A204.1 (cell line): ENCODE measurements at regions not wholly inside any gene's neighbourhood (a gene's known extent, or its start where the extent isn't known, plus 50 kb on each side); places are given as distances from the start of the nearest gene placed in this dataset.

Experiments
- FAIRE-seq: peaks from 2 replicates; lab custom pipeline; 2012; peaks lifted over from hg19 to GRCh38; lab: Jason Lieb, UNC

GRCh38 chr5:68352166-68352565 lies 136.6 kb downstream of the PIK3R1 start:
- FAIRE-seq: no peak

DNA sequence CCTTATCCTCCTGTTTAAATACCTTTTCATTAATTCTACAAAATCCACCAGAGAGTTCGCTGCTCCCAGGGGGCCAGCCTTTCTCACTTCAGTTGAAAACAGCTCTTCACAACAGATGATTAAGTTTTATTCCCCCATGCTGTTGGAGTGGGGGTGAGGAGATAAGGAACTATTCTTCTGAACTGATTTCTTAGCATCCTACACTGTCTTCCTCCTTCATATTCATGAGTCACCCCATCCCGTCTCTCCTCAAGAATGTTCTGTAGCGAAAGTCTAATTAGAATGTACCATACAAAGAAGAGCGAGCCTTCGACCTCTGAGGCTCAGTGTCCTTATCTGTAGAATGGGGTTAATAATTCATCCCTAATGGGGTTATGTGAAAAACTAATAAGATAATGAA lies 138.0 kb downstream of the PIK3R1 start:
- FAIRE-seq: no peak

DNA sequence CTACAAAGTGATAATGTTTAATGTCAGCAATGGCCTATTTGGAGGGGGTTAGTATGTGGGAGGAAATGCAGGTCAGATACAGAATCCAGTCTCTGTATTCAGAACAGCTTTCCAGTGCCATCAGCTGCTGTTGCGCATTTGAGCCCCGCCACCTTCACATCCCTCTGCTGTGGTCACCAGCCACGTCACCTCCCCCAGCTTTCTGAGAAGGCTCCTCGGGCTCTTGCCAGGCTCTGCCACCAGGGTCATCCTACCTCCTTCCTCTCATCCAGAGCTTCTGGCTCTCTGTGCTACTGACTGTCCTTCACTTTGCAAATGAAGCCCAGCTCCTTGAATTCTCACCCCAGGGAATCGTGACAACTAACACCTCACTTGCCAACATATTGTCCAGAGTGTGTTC lies 138.8 kb downstream of the PIK3R1 start:
- FAIRE-seq: no peak

DNA sequence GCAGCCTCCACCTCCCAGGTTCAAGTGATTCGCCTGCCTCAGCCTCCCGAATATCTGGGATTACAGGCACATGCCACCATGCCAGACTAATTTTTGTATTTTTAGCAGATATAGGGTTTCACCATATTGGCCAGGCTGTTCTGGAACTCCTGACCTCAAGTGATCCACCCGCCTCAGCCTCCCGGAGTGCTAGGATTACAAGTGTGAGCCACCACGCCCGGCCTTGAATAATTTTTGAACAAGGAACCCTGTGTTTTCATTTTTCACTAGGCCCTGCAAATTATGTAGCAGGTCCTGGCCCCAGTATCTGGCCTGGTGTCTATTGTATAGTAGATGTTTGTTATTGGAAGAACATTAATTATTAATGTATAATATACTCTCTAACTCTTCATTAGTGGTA lies 140.7 kb downstream of the PIK3R1 start:
- FAIRE-seq: no peak

DNA sequence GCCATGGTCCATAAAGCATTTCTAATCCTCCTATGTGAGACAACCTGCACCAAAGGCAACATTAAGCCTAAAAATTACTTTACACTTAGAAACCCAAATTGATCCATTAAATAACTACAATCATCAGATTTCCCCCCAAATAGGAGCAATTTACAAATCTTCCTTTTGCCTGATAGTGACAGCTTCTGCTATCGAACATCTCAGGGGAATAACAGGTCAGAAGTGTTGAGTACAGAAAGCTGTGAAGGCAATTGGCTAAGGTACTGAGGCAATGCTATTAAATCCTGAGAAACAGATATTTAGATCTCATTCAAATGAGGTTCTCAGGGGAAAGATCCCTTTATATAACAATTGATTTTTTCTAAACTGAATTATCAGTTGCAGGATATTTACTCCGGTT lies 141.1 kb downstream of the PIK3R1 start:
- FAIRE-seq: no peak

DNA sequence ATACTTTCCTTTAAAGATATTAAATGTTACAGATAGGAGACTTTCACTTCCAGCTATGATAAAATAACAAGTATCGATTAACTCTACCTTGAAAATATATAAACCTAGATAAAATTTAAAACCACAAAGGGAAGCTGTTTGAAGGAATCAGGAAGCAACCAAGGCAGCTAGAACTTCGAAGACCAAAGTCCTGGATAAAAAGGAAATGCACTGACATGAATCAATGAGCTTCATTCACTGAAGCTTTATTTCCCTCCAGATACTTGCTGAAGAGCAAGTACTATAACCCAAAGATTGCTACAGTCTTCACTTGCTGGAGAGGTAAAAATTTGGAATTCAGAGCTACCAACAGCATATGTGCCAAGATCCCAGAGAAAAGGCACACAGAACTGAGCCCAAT lies 144.1 kb downstream of the PIK3R1 start:
- FAIRE-seq: no peak

DNA sequence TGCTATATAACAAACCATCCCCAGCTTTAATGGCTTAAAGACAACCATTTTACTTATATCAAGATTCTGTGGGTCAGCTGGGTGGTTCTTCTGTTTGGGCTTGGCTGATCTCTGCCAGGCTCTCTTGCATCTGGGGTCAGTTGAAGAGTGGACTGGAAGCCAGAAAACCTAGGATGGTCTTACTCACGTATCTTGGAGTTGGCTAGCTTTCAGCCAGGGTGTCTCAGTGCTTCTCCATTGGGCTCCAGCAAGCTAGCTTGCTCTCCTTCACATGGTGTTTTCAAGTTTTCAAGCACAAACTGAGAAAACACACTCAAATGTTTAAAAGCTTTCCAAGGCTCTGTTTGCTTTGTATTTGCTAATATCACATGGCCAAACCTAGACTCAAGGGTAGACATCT lies 146.8 kb downstream of the PIK3R1 start:
- FAIRE-seq: no peak

- no peak for FAIRE-seq
These were observed 150.3 kb downstream of the PIK3R1 start for GRCh38 chr5:68365889-68366288.

- no peak for FAIRE-seq
These were observed 151.7 kb downstream of the PIK3R1 start for GRCh38 chr5:68367287-68367686.

DNA sequence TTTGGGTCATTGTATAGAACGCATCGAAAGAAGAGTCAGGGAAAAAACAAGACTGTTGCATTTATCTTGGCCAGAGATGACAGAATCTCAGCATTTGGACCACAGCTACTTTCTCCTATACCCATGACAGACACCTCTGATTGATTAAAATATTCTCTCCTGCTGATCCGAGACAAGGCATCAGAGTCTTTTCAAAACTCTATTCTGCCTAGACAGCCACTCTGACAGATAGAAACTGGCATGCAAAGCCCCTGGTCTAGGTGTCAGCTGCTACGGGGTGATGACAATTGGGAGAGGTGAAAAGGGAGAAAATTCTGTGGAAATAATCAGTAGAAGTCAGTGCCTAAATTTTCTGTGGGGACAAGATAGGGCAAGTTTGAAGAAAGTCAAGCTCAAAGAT lies 152.2 kb downstream of the PIK3R1 start:
- FAIRE-seq: no peak

DNA sequence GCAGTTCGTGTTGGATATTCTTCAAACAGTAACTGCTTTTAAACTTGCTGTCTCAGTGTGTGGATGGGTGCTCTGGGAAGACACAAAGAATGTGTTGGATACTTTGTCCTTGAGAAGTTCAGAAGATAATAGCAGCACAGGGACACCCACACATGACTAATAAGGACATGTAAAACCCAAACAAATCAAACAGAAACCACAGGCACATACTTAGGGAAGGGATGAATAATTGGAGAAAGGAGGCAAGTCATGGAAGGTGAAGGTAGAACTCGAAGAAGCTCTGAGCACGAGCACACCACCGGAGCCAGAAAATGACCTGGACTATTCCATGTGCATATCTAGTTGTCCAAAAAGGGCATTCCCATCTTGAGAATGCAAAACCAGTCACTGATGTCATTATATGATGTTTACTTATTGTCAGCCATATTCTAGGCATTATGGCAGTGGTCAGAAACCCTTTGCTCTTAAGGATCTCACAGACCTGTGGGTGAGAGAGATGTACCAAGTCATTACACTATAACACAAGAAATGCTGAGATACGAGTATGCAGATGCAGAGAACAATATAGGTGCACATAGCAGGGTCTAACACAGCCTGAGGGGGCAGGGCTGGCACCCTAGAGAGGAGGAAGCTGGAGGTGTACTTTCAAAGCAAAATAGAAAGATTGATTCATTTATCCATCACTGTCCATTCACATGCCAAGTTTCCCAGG lies 152.9 kb downstream of the PIK3R1 start:
- no peak for FAIRE-seq

DNA sequence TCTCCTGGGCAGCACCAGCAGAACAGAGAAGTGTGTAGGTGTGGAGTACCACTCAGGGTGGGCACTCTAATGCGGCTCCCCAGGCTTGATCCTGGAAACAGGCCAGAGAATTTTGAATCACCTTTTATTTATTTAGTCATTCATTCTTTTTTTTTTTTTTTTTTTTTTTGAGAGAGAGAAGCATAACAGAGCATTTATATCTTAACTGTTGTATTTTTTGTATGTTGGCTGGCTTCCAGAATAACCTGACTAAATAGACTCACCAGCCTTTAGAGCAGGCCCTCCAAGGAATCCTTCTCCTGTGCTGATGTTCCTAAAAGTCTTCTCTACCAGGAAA lies 153.4 kb downstream of the PIK3R1 start:
- no peak for FAIRE-seq

- no peak for FAIRE-seq
These were observed 154.0 kb downstream of the PIK3R1 start for GRCh38 chr5:68369457-68370125.

DNA sequence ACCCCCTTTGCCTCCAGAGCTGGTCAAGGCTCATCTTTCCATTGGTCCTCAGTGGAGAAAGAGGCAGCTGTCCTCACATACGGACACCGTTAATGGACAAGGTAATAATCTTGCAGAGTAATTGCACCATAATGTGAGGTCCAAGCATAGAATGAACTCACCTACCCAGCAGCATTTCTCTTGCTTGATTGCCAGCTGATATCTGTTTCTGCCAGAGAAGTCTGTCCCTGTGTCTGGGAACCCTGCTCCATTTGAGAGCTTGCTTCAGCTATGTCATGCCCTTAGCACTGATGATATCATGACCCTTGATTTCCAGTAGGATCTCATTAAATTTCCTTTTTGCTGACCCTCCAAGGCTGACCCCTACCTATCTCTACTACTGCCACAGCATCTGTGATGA lies 154.6 kb downstream of the PIK3R1 start:
- no peak for FAIRE-seq

DNA sequence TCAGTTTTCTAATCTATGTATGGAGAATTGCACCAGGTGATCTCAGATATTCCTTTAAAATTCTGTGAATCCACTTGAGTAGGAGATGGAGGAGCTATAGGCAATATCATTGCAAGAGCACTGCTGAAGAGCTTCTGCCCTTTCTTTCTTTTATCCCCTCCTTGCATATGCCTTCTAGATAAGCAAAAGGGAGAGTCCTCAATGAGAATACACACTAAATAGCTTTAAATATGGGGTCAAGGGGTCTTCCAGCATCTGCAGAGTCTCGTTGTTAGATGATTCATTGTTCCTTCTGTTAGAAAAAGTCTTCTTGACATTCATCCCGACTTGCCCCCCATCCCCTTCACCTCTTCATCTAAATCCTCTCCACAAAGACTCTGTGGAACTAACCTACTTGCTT lies 156.1 kb downstream of the PIK3R1 start:
- FAIRE-seq: no peak

DNA sequence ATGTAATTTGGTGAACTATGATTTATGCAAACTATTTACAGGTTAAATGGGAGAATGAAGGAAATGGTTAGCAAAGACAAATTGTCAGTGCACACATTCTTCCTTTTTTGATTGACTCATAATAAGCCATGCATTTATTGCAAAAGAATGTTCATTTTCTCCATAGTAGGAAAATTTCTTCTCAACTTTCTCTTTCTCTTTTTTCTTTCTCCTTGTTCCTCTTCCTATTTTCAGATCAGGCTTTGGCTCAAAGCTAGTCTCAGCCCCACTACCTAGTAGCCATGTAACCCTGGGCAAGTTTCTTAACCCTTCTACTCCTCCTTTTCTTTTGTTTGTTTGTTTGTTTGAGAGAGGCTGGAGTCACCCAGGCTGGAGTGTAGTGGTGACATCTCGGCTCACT lies 156.6 kb downstream of the PIK3R1 start:
- FAIRE-seq: no peak

- FAIRE-seq: no peak
These were observed 157.5 kb downstream of the PIK3R1 start for GRCh38 chr5:68373050-68373449.

GRCh38 chr5:68374796-68375518 lies 159.4 kb downstream of the PIK3R1 start:
- no peak for FAIRE-seq

DNA sequence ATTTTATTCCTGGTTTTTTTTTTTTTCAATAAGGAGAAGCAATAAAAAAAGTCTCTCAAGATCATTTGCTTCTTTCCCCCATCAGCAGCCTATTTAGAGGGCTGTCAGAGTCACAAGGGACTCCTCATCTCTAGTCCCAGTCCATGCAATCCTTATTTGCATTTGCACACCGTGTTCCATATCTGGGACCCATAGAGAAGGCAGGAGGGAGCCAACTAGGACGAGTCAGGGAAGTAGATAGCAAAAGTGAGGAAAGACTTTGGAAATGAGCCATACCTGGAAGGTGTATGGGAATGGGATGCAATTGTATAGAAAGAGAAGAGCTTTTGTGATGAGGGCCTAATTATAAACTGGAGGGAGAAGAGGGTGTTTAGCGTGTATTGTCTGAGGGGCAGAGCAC lies 160.0 kb downstream of the PIK3R1 start:
- no peak for FAIRE-seq

- FAIRE-seq: no peak
These were observed 161.4 kb downstream of the PIK3R1 start for GRCh38 chr5:68376935-68377334.

- no peak for FAIRE-seq
These were observed 162.2 kb downstream of the PIK3R1 start for GRCh38 chr5:68377733-68378132.

DNA sequence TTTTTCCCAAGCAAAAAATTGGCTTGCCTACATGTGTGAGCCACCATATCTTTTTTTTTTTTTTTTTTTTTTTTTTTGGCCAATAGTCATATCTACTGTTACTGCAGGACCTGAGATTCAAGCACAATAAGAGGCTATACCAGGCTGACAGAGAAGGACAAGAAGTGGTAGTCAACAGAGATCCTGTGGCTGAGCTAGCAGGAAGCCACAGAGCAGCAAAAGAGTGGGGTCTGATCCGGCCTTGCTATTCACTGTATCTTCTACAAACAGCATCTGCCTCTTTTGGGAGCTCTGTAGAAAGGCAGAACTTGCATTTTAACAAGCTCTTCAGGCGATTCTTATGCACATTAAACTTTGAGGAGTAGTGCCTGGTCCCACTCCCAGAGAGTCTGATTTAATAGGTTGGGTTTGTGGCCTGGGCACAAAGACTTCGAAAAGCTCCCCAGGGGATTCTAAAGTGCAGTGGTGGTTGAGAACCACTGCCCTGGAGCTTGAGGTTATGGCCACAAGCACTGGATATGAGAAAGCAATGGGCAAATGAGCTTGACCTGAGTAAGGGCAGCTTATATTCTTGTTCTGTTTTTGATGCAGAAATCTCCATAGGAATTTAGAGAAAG lies 162.8 kb downstream of the PIK3R1 start:
- FAIRE-seq: no peak
